Astrocyte of the spinal cord (primary cell): ENCODE measurements at regions not wholly inside any gene's neighbourhood (a gene's known extent, or its start where the extent isn't known, plus 50 kb on each side); places are given as distances from the start of the nearest gene placed in this dataset.
A peak's percentile ranks its signal among the peaks of the same experiment; 100 is the strongest.

Experiments
- DNase-seq: peaks from one replicate; pipeline ENCODE4 v3.0.0; 2011; ENCODE audit warnings: low read depth, low spot score
- H3K4me3 ChIP-seq: 2 replicates; pipeline ENCODE4 v1.5.1; 2011; ENCODE audit warnings: low read depth, mild to moderate bottlenecking, low read length, moderate library complexity
- CTCF ChIP-seq: IDR thresholded peaks from 2 replicates; pipeline ENCODE4 v1.5.1; 2012; ENCODE audit warnings: low read depth, mild to moderate bottlenecking, low read length, inconsistent platforms
- in situ Hi-C: cut with HindIII; loops from 2 replicates; pipeline ENCODE4 v1.10.0; 2017; ENCODE audit warnings: low sequenced_read_pairs

GRCh38 chr4:124203613-124204238 is 508.8 kb downstream of the ANKRD50 start:
- no peak for TF ChIP-seq CTCF
- DNase-seq: peak; percentile 79
- no peak overlapping the region for H3K4me3 ChIP-seq
- in situ Hi-C loops: no loop called here

GRCh38 chr4:124206779-124207605 is 505.5 kb downstream of the ANKRD50 start:
- H3K4me3 ChIP-seq: no peak overlapping the region
- in situ Hi-C loops: no loop called here
- DNase-seq: peak; percentile 51
- TF ChIP-seq CTCF: no peak

- peak; percentile 42 for DNase-seq
- TF ChIP-seq CTCF: no peak
- no peak overlapping the region for H3K4me3 ChIP-seq
- in situ Hi-C loops: no loop called here
Measured at GRCh38 chr4:124209211-124209610, 503.3 kb downstream of the ANKRD50 start.

GRCh38 chr4:124209626-124210025 is 502.9 kb downstream of the ANKRD50 start:
- no peak for DNase-seq

GRCh38 chr4:124210746-124211145 is 501.8 kb downstream of the ANKRD50 start:
- no peak for DNase-seq
- no peak for TF ChIP-seq CTCF
- in situ Hi-C loops: no loop called here

More at GRCh38 chr4:124209626-124210025, 502.9 kb downstream of the ANKRD50 start:
- H3K4me3 ChIP-seq: no peak overlapping the region
- TF ChIP-seq CTCF: no peak
- in situ Hi-C loops: no loop called here

GRCh38 chr4:124212815-124213630 is 499.5 kb downstream of the ANKRD50 start:
- TF ChIP-seq CTCF: no peak
- in situ Hi-C loops: no loop called here
- peak; percentile 45 for DNase-seq
- H3K4me3 ChIP-seq: no peak overlapping the region

More at GRCh38 chr4:124210746-124211145, 501.8 kb downstream of the ANKRD50 start:
- H3K4me3 ChIP-seq: no peak overlapping the region
